GM12891 (cell line): ENCODE measurements at regions not wholly inside any gene's neighbourhood (a gene's known extent, or its start where the extent isn't known, plus 50 kb on each side); places are given as distances from the start of the nearest gene placed in this dataset.
A peak's percentile ranks its signal among the peaks of the same experiment; 100 is the strongest.

ENCODE experiments used
- DNase-seq: peaks from one replicate; pipeline ENCODE4 v3.0.0; 2011; ENCODE audit warnings: low spot score; ENCODE audit not compliant: insufficient read length
- FAIRE-seq: peaks from 2 replicates; lab custom pipeline; 2011; peaks lifted over from hg19 to GRCh38; lab: Jason Lieb, UNC
- PAX5 ChIP-seq: IDR thresholded peaks from 2 replicates; pipeline ENCODE4 v1.6.1; 2011; ENCODE audit warnings: low read length, moderate library complexity, mild to moderate bottlenecking; ENCODE audit not compliant: insufficient read depth, severe bottlenecking
- POLR2A ChIP-seq: IDR thresholded peaks from 2 replicates; pipeline ENCODE4 v1.6.1; 2011; ENCODE audit warnings: low read depth, low read length, control low read depth
- POLR2AphosphoS5 ChIP-seq: IDR thresholded peaks from 2 replicates; pipeline ENCODE4 v1.6.1; 2011; ENCODE audit warnings: low read depth, low read length, control low read depth
- POU2F2 ChIP-seq: IDR thresholded peaks from 2 replicates; pipeline ENCODE4 v1.6.1; 2011; ENCODE audit warnings: low read depth, mild to moderate bottlenecking, control low read depth, low read length, moderate library complexity
- SPI1 ChIP-seq: IDR thresholded peaks from 2 replicates; pipeline ENCODE4 v1.6.1; 2011; ENCODE audit warnings: low read depth, low read length, control low read depth
- TAF1 ChIP-seq: IDR thresholded peaks from 2 replicates; pipeline ENCODE4 v1.6.1; 2011; ENCODE audit warnings: low read depth, low read length, control low read depth

DNA sequence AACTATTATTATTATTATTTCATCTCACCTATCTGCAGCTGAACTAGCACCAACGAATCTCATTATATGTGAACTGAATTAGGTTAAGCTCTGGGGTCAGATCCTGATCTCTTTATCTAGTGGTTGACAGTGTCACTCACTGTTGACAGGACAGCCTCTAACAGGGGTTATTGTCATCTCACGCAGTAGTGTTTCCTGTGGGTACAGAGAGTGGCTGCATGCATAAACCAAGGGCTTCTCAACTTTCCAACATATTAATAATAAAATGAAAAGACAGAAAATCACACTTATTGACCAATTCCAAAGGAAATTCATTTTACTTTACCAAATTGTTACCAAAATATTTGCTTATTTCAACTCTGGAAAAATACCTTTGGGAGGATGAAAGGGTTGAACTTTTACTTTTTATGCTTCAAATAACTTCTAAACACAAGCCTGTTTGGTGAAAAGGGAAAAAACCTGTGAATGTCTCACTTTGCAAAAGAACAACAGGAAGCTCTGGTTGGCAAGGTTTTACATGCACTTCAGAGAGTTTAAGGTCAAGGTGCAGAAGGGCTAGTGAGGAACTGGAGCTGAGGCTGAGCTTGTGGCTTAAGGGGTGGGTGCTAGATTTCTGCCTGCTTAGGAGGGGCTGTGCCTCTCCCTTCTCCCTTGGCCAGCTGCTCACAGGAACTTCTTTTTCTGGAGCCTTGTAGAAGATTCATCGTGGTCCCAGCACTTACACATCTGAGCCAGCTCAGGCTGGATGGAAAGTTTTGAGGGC, 72.6 kb downstream of the CTAGE1 start:
- FAIRE-seq (no peak), DNase-seq (no peak)
- TF ChIP-seq TAF1 (no peak), SPI1 (0 out of 2 replicates have a peak, but pooled peaks have one; percentile 10)

DNA sequence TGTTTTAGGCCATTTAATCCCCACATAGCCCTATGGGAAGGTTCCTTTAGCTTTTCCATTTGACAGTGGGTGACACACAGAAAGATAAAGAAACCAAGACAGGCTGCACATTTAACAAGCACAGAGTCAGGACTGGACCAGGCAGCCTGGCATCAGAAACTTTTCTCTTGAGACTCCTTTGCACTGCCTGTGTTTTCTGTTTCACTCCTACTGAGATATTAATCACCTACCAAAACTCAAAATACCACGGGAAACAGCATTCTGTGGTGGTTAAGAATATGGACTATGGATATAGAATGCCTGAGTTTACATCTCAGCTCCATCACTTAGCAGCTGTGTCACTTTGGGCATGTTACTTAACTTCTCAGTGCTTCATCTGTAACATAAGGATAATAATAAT, 73.3 kb downstream of the CTAGE1 start:
- DNase-seq: no peak
- TF ChIP-seq PAX5 (no peak), SPI1 (no peak), POLR2AphosphoS5 (no peak), TAF1 (no peak), POU2F2 (no peak), POLR2A (no peak)
- FAIRE-seq: no peak

GRCh38 chr18:22343613-22344012, 74.1 kb downstream of the CTAGE1 start:
- no peak for TF ChIP-seq POLR2AphosphoS5
- no peak for TF ChIP-seq POU2F2
- TF ChIP-seq SPI1: no peak
- no peak for FAIRE-seq
- no peak for DNase-seq

- TF ChIP-seq POU2F2 (no peak), PAX5 (no peak), TAF1 (no peak), POLR2A (no peak)
- DNase-seq: no peak
- FAIRE-seq: no peak
Observed at GRCh38 chr18:22342625-22343024, 75.1 kb downstream of the CTAGE1 start.

DNA sequence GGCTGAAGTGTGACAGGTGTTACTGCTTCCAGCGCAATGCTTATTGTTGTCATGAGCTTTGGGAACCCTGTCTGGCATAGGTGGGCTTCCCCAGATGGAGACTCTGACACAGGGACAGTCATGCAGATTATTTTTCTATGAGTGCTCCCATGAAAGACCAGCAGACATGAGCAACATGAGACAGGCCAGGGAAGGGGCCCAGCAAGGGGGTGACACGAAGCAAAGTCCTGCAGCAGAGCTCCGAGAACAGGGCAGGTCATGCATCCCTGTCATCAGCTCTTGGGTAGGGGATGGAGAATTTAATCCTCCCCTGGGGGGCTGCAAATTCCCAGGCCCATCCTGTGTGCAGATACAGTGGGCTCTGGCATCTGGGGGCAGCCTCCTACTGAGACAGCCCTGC, 77.4 kb downstream of the CTAGE1 start:
- DNase-seq (no peak), FAIRE-seq (no peak)
- TF ChIP-seq POLR2A: no peak
- TF ChIP-seq SPI1: no peak
- TF ChIP-seq POU2F2: no peak
- no peak for TF ChIP-seq POLR2AphosphoS5
- TF ChIP-seq TAF1: no peak
- no peak for TF ChIP-seq PAX5

GRCh38 chr18:22339913-22340312, 77.8 kb downstream of the CTAGE1 start:
- TF ChIP-seq SPI1: no peak
- TF ChIP-seq POLR2AphosphoS5: no peak
- no peak for TF ChIP-seq PAX5
- TF ChIP-seq POU2F2: no peak
- TF ChIP-seq TAF1: no peak
- TF ChIP-seq POLR2A: no peak
- DNase-seq (no peak), FAIRE-seq (no peak)

GRCh38 chr18:22337833-22338232, 79.9 kb downstream of the CTAGE1 start:
- no peak for FAIRE-seq
- TF ChIP-seq SPI1 (no peak), PAX5 (no peak), POLR2A (no peak), POLR2AphosphoS5 (no peak), POU2F2 (no peak), TAF1 (no peak)
- DNase-seq: no peak

DNA sequence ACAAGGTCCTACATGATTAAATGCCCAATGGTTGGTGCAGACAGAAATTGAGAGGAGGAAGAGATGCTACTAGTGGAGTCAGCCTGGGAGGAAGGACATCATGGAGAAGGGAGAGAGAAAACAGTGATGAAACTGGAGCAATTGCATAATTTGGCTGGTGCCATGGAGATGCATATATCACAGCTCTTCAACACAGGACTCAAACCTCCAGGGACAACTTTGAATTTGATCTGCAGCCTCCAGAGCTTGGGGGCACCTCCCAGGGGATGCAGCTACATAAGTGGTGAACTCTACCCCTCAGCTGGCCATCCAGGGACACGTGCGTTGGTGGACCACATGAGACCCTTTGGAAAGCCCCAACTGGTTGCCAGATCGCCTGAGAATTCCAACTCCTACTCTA, 80.4 kb downstream of the CTAGE1 start:
- FAIRE-seq (no peak), DNase-seq (no peak)
- TF ChIP-seq SPI1 (no peak), POLR2A (no peak), PAX5 (no peak), POLR2AphosphoS5 (no peak), TAF1 (no peak), POU2F2 (no peak)

DNA sequence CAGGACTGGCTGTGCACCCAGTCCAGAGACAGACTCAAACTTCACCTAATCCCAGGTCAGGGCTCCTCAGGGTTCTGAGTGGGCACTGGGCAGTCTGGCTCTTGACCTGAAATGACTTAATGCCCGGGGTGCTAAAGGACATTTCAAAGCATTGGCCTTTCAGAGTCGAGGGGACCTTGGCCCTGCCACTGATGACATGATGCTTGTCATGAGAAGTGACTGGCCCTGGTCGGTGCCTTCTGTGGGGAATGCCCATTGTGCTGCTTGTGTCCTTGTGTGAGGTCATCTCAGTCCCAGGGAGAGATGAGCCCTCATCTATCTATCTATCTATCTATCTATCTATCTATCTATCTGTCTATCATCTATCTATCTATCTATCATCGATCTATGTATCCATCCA, 81.3 kb downstream of the CTAGE1 start:
- no peak for FAIRE-seq
- DNase-seq: no peak
- TF ChIP-seq POU2F2 (no peak), POLR2A (no peak), TAF1 (no peak), POLR2AphosphoS5 (no peak), PAX5 (no peak), SPI1 (no peak)

GRCh38 chr18:22335731-22336198, 82.0 kb downstream of the CTAGE1 start:
- TF ChIP-seq POLR2A: no peak
- no peak for TF ChIP-seq POLR2AphosphoS5
- TF ChIP-seq POU2F2: no peak
- TF ChIP-seq TAF1: no peak
- TF ChIP-seq PAX5: no peak
- no peak for TF ChIP-seq SPI1
- FAIRE-seq (no peak), DNase-seq (no peak)
